Hematopoietic multipotent progenitor cell treated with erythropoietin and hydrocortisone succinate and interleukin-3 and kit ligand, for 4 days (in vitro differentiated cells): ENCODE measurements at regions not wholly inside any gene's neighbourhood (a gene's known extent, or its start where the extent isn't known, plus 50 kb on each side); places are given as distances from the start of the nearest gene placed in this dataset.

Source experiments
- DNase-seq: peaks from one replicate; pipeline ENCODE4 v3.0.0-alpha.2; 2015

- DNase-seq = no peak
Observed at GRCh38 chr7:94054130-94054529, 50.0 kb upstream of the BET1 start.

GRCh38 chr7:94055963-94056362 lies 51.8 kb upstream of the BET1 start:
- DNase-seq = no peak

DNA sequence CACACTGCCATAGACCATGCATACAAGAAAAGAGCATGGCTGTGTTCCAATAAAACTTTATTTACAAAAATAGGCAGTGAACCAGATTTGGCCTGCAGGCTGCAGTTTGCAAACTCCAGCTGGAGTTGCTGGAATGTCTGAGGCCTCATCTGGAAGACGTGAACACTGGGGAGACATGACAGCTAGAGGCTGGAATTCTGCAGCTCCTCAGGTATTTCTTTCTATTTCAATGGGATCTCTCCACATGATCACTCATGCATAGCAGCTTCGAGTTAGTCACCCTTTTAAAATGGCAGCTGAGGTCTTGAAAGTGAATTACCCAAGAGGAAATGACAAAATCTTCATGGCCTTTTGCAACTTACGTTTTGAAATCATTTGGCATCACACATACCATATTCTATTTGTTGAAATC lies 52.6 kb upstream of the BET1 start:
- DNase-seq = peak; percentile 59

GRCh38 chr7:94057955-94058354 lies 53.8 kb upstream of the BET1 start:
- DNase-seq = no peak

GRCh38 chr7:94059746-94060145 lies 55.6 kb upstream of the BET1 start:
- DNase-seq = no peak

- DNase-seq = no peak
Observed at GRCh38 chr7:94060752-94061151, 56.6 kb upstream of the BET1 start.

DNA sequence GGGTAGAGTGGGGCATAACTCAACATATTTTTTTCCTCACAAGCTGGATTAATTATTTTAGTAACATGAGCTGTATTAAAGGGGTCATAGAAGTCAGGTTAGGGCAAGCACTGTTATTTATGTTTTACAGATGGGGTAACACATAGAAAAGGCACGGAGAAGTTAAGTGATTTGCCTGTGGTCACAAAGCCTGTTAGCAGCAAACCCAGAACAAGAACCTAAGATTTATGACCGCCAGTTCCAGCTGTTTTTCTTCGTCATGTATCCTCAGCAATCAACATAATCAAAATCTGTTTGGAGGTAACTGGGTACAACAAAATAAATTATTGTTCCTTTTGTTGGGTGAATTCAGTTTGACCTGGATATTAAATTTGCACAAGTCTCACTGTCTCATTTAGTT lies 57.2 kb upstream of the BET1 start:
- DNase-seq = no peak

- DNase-seq = no peak
Observed at GRCh38 chr7:94062372-94062771, 58.2 kb upstream of the BET1 start.

DNA sequence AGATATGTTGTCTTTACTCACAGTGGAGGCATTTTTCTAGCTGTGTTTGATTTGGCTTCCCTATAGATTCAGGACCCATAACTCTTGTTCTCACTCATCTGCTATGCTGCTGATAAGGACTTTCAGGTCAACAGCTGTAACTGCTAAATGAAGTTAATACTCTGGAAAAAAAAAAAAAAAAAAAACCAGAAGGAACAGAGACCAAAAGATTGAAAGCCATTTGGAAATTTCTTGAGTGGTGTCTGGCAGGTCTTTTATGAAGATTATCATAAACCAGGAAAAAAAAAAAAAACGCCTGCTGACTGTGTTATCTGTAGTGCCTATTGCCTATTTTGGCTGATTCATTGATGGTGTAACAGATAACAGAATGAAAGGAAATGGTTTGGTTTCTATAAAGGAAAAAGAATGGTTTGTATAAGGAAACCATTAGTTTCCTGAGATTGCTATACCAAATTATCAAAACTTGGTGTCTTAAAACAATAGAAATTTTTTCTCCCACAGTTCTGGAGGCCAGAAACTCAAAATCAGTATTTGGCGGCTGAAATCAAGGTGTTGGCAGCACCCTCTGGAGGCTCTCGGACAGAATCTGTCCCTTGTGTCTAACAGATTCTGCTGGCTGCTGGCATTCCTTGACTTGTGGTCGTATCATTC lies 60.5 kb upstream of the BET1 start:
- peak; percentile 52 for DNase-seq

- DNase-seq = no peak
Observed at GRCh38 chr7:94067047-94067446, 62.9 kb upstream of the BET1 start.

DNA sequence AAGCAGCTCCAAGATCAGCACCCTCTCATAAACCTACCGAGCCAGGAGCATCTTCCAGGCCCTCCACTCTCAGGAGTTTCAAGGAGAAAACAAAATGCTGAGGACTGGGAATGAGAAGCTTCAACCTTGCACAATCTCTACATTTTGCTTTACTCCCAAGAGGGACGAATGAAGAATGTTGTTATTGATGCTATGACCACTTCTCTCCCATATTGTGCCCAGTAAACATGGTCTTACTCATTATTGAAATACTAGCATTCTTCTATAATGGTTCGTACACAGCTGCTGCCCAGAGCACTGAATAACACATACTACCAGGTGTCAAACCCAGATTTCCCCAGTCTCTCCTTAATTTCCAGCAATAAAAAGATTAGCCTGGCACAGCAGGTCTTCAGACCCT lies 63.4 kb upstream of the BET1 start:
- DNase-seq = no peak

DNA sequence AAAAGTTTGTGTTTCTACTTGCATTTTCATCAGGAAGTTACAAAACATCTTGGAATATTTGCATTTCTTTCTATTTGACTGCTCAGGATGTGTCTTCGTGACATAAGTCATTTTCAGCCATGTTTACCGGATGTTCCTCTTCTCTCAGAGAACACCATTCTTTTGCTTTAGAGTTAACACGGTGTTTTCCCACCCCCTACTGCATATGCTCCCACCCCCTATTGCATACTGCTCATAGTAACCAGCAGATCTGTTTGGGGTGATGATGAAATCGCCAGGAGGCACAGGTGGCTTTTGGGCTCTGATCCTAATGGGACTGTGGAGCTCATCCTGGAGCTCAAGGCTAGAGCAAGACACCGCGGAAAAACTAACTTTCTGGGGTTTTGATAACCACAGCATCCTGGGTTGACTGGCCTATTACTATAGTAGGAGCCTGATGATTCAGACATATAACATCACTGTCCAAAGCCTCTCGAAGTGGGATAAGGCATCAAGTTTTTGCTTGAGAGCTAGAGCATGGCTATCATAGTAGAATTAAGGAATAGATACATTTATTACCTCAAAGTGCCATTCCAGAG lies 65.1 kb upstream of the BET1 start:
- no peak for DNase-seq

DNA sequence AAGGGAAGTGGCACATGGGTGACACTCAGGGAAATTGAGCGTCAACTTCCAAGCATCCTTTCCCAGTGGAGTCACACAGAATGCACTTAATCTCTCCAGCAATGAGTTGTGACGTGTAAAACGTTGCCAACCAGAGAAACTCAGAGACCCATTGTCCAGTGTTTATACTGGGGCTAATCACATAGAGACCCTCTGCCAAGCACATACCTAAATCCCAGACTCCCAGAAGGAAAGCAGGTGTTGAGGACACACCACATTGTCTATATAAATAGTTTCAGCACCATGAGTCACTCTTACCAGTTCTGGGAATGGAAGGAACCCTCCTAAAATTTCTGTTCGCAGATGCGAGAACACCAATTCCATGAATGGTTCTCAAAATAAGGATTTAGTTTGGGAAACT lies 76.4 kb upstream of the BET1 start:
- no peak for DNase-seq

- no peak for DNase-seq
Observed at GRCh38 chr7:94082126-94082525, 78.0 kb upstream of the BET1 start.

- peak; percentile 69 for DNase-seq
Observed at GRCh38 chr7:94087664-94088352, 83.7 kb upstream of the BET1 start.

GRCh38 chr7:94088560-94088959 lies 84.4 kb upstream of the BET1 start:
- DNase-seq = no peak

- no peak for DNase-seq
Observed at GRCh38 chr7:94089806-94090205, 85.7 kb upstream of the BET1 start.

DNA sequence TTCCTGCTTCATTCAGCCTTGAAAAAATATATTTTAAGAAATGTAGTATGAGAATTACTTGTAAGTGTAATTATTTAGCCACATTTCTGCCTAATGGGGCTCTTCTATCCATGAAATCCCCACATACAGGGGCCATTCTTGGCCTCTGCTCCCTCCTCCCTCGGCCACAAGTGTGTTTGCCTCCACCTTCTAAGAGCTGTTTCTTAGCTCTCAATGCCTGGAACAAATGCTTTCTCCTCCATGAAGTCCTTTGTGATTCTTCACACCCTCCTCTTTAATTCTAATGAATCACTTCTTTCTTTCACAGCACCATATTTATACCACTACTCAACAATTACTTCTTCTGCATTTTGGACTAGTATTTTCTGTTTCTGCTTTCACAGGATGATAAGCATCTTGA lies 88.8 kb upstream of the BET1 start:
- DNase-seq = no peak

GRCh38 chr7:94094298-94094697 lies 90.1 kb upstream of the BET1 start:
- no peak for DNase-seq

DNA sequence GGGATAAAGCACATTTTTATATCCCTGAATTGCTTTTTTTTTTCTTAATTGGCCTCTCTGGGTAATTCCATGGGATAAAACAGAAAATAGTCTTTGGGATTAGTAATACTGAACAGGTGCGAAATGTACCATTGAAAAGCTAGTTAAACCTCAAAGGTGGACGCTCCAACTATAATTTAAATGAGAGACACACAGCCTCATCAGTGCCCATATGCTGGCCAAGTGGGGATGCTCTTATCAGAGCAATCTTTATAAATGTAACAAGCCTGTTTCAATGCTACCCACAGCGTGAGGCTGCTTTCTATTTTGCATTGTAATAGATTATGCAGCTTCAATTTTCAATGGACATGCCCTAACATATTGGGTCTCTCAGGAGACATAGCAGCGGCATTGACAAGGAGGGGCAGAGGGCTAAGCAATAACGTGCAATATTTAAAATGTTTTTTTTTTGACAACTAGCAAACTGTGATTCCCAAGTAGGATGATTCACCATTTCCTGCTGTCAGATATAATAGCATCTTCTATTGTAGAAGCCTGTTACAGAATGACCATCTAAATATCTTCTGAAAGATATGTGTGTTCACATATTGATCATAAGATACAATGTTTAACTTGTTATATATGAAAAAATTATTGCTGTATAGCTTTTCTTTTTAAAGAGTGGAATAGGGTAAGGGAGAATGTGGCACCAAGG lies 91.3 kb upstream of the BET1 start:
- no peak for DNase-seq

DNA sequence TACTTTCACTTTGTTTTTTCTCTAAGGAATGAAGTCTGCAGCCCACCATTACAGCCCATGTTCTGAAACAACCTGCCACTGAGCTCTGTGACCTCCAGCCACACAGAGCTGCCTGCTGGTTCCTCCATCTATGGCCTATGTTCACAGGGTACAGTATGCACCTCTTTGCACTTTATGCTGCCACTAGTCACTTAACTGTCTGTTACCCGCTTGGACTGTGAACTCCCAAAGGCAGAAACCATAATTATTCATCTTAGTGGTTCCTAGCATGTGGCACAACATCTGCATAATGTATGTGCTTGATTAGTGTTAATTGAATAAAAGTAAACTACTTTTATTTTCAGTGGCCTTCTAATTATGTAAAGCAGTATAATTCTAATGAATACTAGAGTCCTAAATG lies 95.5 kb upstream of the BET1 start:
- DNase-seq = no peak

DNA sequence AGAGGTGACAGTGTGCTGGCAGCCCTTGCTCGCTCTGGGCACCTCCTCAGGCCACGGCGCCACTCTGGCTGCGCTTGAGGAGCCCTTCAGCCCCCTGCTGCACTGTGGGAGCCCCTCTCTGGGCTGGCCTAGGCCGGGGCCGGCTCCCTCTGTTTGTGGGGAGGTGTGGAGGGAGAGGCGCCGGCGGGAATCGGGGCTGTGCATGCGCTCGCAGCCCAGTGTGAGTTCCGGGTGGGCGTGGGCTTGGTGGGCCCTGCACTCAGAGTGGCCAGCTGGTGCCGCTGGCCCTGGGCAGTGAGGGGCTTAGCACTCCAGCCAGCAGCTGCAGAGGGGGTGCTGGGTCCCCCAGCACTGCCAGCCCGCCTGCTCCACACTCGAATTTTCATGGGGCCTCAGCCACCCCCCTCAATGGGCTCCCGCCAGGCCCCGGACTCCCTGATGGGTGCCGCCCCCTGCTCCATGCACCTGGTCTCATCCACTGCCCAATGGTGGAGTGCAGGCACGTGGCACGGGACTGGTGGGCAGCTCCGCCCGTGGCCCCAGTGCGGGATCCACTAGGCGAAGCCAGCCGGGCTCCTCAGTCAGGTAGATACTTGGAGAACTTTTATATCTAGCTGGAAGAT lies 96.7 kb upstream of the BET1 start:
- no peak for DNase-seq

DNA sequence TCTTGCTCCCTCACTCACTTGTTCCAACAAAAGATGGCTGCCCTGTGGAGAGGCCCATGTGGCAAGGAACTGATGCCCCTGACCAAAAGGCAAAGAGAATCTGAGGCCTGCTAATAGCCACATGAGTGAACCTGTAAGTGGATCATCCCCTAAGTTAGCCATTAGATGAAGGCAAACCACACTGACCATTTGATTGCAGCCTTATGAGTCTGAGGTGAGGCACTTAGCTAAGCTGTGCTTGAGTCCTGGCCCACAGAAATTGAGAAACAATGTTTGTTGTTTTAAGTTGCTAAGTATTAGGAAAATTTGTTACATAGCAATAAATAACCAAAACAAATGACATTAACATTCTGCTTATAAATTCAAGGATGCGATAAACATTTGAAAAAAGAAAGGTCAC lies 100.1 kb upstream of the BET1 start:
- no peak for DNase-seq

- no peak for DNase-seq
Observed at GRCh38 chr7:94109556-94109955, 105.4 kb upstream of the BET1 start.
